T-helper 2 cell (primary cell): ENCODE measurements at regions not wholly inside any gene's neighbourhood (a gene's known extent, or its start where the extent isn't known, plus 50 kb on each side); places are given as distances from the start of the nearest gene placed in this dataset.
"Not testable (repeated sequence)": the region's sequence is repeated elsewhere in the genome, so short reads cannot be mapped to it uniquely, and the experiment has no call there.

Experiments used
- DNase-seq, 5 experiments: peaks; one replicate each; pipeline versions ENCODE4 v3.0.0 to v3.0.0-alpha.2; 2012 to 2022

GRCh38 chr20:11144114-11144950, 470.5 kb upstream of the JAG1 start:
- no peak for DNase-seq

GRCh38 chr20:11145616-11146015, 471.8 kb upstream of the JAG1 start:
- DNase-seq = no peak

- no peak for DNase-seq
Observed at GRCh38 chr20:11153819-11154218, 480.0 kb upstream of the JAG1 start.

- DNase-seq = no peak
Observed at GRCh38 chr20:11155156-11155756, 481.5 kb upstream of the JAG1 start.

GRCh38 chr20:11156922-11157321, 483.1 kb upstream of the JAG1 start:
- no peak for DNase-seq

- no peak for DNase-seq
Observed at GRCh38 chr20:11158146-11158545, 484.3 kb upstream of the JAG1 start.

GRCh38 chr20:11158589-11158988, 484.8 kb upstream of the JAG1 start:
- DNase-seq = no peak

- DNase-seq = peak in 1 of 5 experiments; percentile 12
Observed at GRCh38 chr20:11159728-11160127, 485.9 kb upstream of the JAG1 start.

- no peak for DNase-seq
Observed at GRCh38 chr20:11162026-11162775, 488.4 kb upstream of the JAG1 start.

GRCh38 chr20:11165789-11166188, 492.0 kb upstream of the JAG1 start:
- no peak for DNase-seq

GRCh38 chr20:11166712-11167111, 492.9 kb upstream of the JAG1 start:
- DNase-seq = no peak

GRCh38 chr20:11168026-11168425, 494.2 kb upstream of the JAG1 start:
- DNase-seq = no peak

GRCh38 chr20:11170025-11170424, 496.2 kb upstream of the JAG1 start:
- no peak for DNase-seq

GRCh38 chr20:11170565-11170964, 496.8 kb upstream of the JAG1 start:
- DNase-seq = no peak

GRCh38 chr20:11172881-11173280, 499.1 kb upstream of the JAG1 start:
- DNase-seq = no peak

- no peak for DNase-seq
Observed at GRCh38 chr20:11173916-11174315, 500.1 kb upstream of the JAG1 start.

GRCh38 chr20:11174861-11175260, 501.1 kb upstream of the JAG1 start:
- no peak for DNase-seq

- no peak for DNase-seq
Observed at GRCh38 chr20:11176431-11176830, 502.6 kb upstream of the JAG1 start.

- no peak for DNase-seq
Observed at GRCh38 chr20:11178946-11179654, 505.3 kb upstream of the JAG1 start.

GRCh38 chr20:11180186-11180585, 506.4 kb upstream of the JAG1 start:
- no peak for DNase-seq

GRCh38 chr20:11181129-11181528, 507.3 kb upstream of the JAG1 start:
- not testable (repeated sequence) for DNase-seq

GRCh38 chr20:11181966-11182365, 508.2 kb upstream of the JAG1 start:
- no peak for DNase-seq

- DNase-seq = no peak
Observed at GRCh38 chr20:11182720-11183119, 508.9 kb upstream of the JAG1 start.
